OCI-LY7 (cell line): ENCODE measurements at regions not wholly inside any gene's neighbourhood (a gene's known extent, or its start where the extent isn't known, plus 50 kb on each side); places are given as distances from the start of the nearest gene placed in this dataset.

Source experiments
- BruUV-seq: library from RNA; stranded (reverse); fragments of 400-500 nt; replicated peaks from 2 replicates; lab custom pipeline; 2021; lab: Mats Ljungman, UMichigan
- CTCF ChIA-PET: fragments of 300-600 bp; sonication (Branson Sonifier 250); formaldehyde crosslinking; loops from one replicate; lab custom pipeline; 2022; ENCODE audit warnings: antibody characterized with exemption; ENCODE audit not compliant: unreplicated experiment; lab: Charles Lee
- POLR2A ChIA-PET: fragments of 300-600 bp; sonication (Branson Sonifier 250); formaldehyde crosslinking; loops from one replicate; lab custom pipeline; 2022; ENCODE audit warnings: antibody characterized with exemption; lab: Charles Lee
- DNase-seq: peaks from one replicate; pipeline ENCODE4 v3.0.0-alpha.2; 2015; ENCODE audit warnings: low spot score
- H2AFZ ChIP-seq: fragments of 200-600 bp; sonication (generic), shearing (Covaris generic); 2 replicates; pipeline ENCODE4 v1.6.1; 2014; ENCODE audit warnings: mild to moderate bottlenecking, antibody characterized with exemption, low read length, moderate library complexity
- H3K27ac ChIP-seq: fragments of 200-600 bp; sonication (generic); 2 replicates; pipeline ENCODE4 v1.5.1; 2014; ENCODE audit warnings: mixed run types, low read depth, mild to moderate bottlenecking, moderate library complexity, low read length, inconsistent platforms; ENCODE audit not compliant: poor library complexity, severe bottlenecking
- H3K36me3 ChIP-seq: fragments of 200-600 bp; sonication (generic); 2 replicates; pipeline ENCODE4 v1.6.1; 2014; ENCODE audit warnings: mild to moderate bottlenecking, antibody characterized with exemption, low read length, moderate library complexity, mixed read lengths; ENCODE audit not compliant: insufficient read depth
- H3K4me1 ChIP-seq: fragments of 200-600 bp; sonication (generic); 2 replicates; pipeline ENCODE4 v1.5.1; 2014; ENCODE audit warnings: mild to moderate bottlenecking, low read length; ENCODE audit not compliant: insufficient read depth, poor library complexity, severe bottlenecking
- H3K4me2 ChIP-seq: fragments of 200-600 bp; sonication (generic); 2 replicates; pipeline ENCODE4 v1.6.1; 2014; ENCODE audit warnings: mild to moderate bottlenecking, low read length
- H3K4me3 ChIP-seq: fragments of 200-600 bp; sonication (generic); 2 replicates; pipeline ENCODE4 v1.5.1; 2014; ENCODE audit warnings: mild to moderate bottlenecking, low read depth, low read length; ENCODE audit not compliant: poor library complexity, severe bottlenecking
- H3K79me2 ChIP-seq: fragments of 200-600 bp; sonication (generic); 2 replicates; pipeline ENCODE4 v1.6.1; 2016; ENCODE audit warnings: low read depth, mild to moderate bottlenecking, low read length, moderate library complexity, mixed read lengths; ENCODE audit not compliant: insufficient read depth
- H3K9me2 ChIP-seq: fragments of 200-600 bp; sonication (generic); 2 replicates; pipeline ENCODE4 v1.6.1; 2016; ENCODE audit warnings: mild to moderate bottlenecking, low read length, mixed read lengths; ENCODE audit not compliant: insufficient read depth
- H3K9me3 ChIP-seq: fragments of 200-600 bp; sonication (generic); 2 replicates; pipeline ENCODE4 v1.6.1; 2014; ENCODE audit warnings: mild to moderate bottlenecking, mixed run types, low read length, mixed read lengths
- H4K20me1 ChIP-seq: fragments of 200-600 bp; sonication (generic); 2 replicates; pipeline ENCODE4 v1.6.1; 2014; ENCODE audit warnings: mild to moderate bottlenecking, antibody characterized with exemption, low read length, moderate library complexity, mixed read lengths; ENCODE audit not compliant: insufficient read depth
- CTCF ChIP-seq: fragments of 200-600 bp; sonication (generic); conservative IDR thresholded peaks from 2 replicates; pipeline ENCODE4 v1.5.1; 2014; ENCODE audit warnings: mild to moderate bottlenecking, antibody characterized with exemption, low read length, moderate library complexity, mixed read lengths
- EZH2phosphoT487 ChIP-seq: fragments of 200-600 bp; sonication (generic); IDR thresholded peaks from 2 replicates; pipeline ENCODE4 v1.6.1; 2018; ENCODE audit warnings: low read depth, borderline replicate concordance, mild to moderate bottlenecking, mixed run types, antibody characterized with exemption, low read length, moderate library complexity, mixed read lengths
- intact Hi-C: fragments of 100-400 bp; cut with micrococcal nuclease; formaldehyde crosslinking; loops from one replicate; pipeline ENCODE4 v1.10.0; 2022; ENCODE audit not compliant: unreplicated experiment

GRCh38 chr2:151052850-151053660 lies 208.6 kb downstream of the RBM43 start:
- TF ChIP-seq CTCF (no peak), EZH2phosphoT487 (no peak)
- DNase-seq, result no peak
- intact Hi-C loops, result no loop called here
- Histone ChIP-seq H4K20me1 (no peaks in the 10 kb centered on the region), H3K79me2 (no peaks in the 10 kb centered on the region), H3K36me3 (no peaks in the 10 kb centered on the region), H3K4me1 (no peaks in the 10 kb centered on the region), H2AFZ (no peak overlapping the region), H3K4me3 (no peak overlapping the region), H3K9me3 (no peaks in the 10 kb centered on the region), H3K9me2 (no peaks in the 10 kb centered on the region), H3K27ac (no peak overlapping the region), H3K4me2 (no peak overlapping the region)
- no TSS peak for BruUV-seq
- ChIA-PET POLR2A (no interaction called here), CTCF (no interaction called here)

- no peak overlapping the region for H3K4me3 ChIP-seq
- H3K4me1 ChIP-seq, result no peaks in the 10 kb centered on the region
- no peak overlapping the region for H2AFZ ChIP-seq
- no peaks in the 10 kb centered on the region for H3K79me2 ChIP-seq
- peak; percentile 37 for DNase-seq
- no peak overlapping the region for H3K27ac ChIP-seq
- CTCF ChIA-PET, result interaction anchor here (0.8 kb wide), 1 partner anchor 187 kb away, joined by 4 read pairs; no protein-coding TSS in a partner anchor
- no peak overlapping the region for H3K4me2 ChIP-seq
- no peaks in the 10 kb centered on the region for H4K20me1 ChIP-seq
- TF ChIP-seq EZH2phosphoT487, result no peak
- peak; percentile 91 for TF ChIP-seq CTCF
- H3K9me3 ChIP-seq, result no peaks in the 10 kb centered on the region
- no TSS peak for BruUV-seq
- no peaks in the 10 kb centered on the region for H3K36me3 ChIP-seq
- H3K9me2 ChIP-seq, result no peaks in the 10 kb centered on the region
- POLR2A ChIA-PET, result no interaction called here
- intact Hi-C loops, result loop anchor here (2.0 kb wide), 1 partner anchor 1455 kb away; no protein-coding TSS in a partner anchor
Observed at GRCh38 chr2:151051574-151052220, 210.0 kb downstream of the RBM43 start.
